ENCODE measurements at regions not wholly inside any gene's neighbourhood (a gene's known extent, or its start where the extent isn't known, plus 50 kb on each side); places are given as distances from the start of the nearest gene placed in this dataset.

GRCh38 chr17:71600137-71600789 lies 520.6 kb upstream of the SOX9 start:
- ATAC-seq (ENCODE audit: low read depth): no peak
- no peaks in the 10 kb centered on the region for H3K27me3 ChIP-seq (replicated peaks in 1 of 4; ENCODE audit: control extremely low read depth in 1 of 4, control insufficient read depth in 3 of 4, insufficient read depth in 4 of 4, low read length in 3 of 4)
- H3K27me3 Mint-ChIP-seq: no peaks in the 10 kb centered on the region
- DNase-seq: no peak
- TF ChIP-seq CTCF (IDR thresholded peaks at IDR 0.05) (no peak), EZH2 (IDR thresholded peaks at IDR 0.05; ENCODE audit: borderline replicate concordance, insufficient read depth, low read depth, low read length, poor library complexity, severe bottlenecking) (no peak)
- H3K4me3 Mint-ChIP-seq: no peak overlapping the region
- WGBS (ENCODE audit: insufficient coverage): 90% methylated on average over 5 of the region's 8 CpGs
- no peak overlapping the region for H3K9ac ChIP-seq (ENCODE audit: low read length)
- POLR2A ChIA-PET: no interaction called here
- no peak overlapping the region for H3K4me2 ChIP-seq (replicated peaks; ENCODE audit: low read depth, low read length, poor library complexity, severe bottlenecking)
- H3K9me3 Mint-ChIP-seq (ENCODE audit: insufficient read depth): peaks cover 2% of the 10 kb centered on the region
- no peaks in the 10 kb centered on the region for H3K4me1 ChIP-seq (ENCODE audit: control insufficient read depth in 2 of 2, insufficient read depth in 2 of 2, low read length in 2 of 2)
- no peak overlapping the region for H3K4me3 ChIP-seq (ENCODE audit: control extremely low read depth in 1 of 5, extremely low read depth in 1 of 5, insufficient read depth in 1 of 5, low read depth in 2 of 5, low read length in 4 of 5)
- CTCF ChIA-PET: no interaction called here
- H4K20me1 ChIP-seq (ENCODE audit: control insufficient read depth, insufficient read depth, low read length, poor library complexity, severe bottlenecking): no peaks in the 10 kb centered on the region
- intact Hi-C loops (cut with micrococcal nuclease): no loop called here
- H3K4me1 Mint-ChIP-seq: no peaks in the 10 kb centered on the region
- H3K36me3 ChIP-seq (replicated peaks in 1 of 2; ENCODE audit: control extremely low read depth in 1 of 2, control insufficient read depth in 1 of 2, extremely low read depth in 1 of 2, insufficient read depth in 2 of 2, low read length in 1 of 2): no peaks in the 10 kb centered on the region
- no peak overlapping the region for H3K27ac ChIP-seq (ENCODE audit: low read length in 2 of 2)
- H3K79me2 ChIP-seq (ENCODE audit: control insufficient read depth, insufficient read depth, low read length): no peaks in the 10 kb centered on the region
- H3K9me3 ChIP-seq (ENCODE audit: control extremely low read depth in 1 of 3, control insufficient read depth in 2 of 3, insufficient read depth in 1 of 3, low read length in 2 of 3): peaks cover 0 to 3% (median 0%) of the 10 kb centered on the region in 3 donors
- H3K27ac Mint-ChIP-seq: no peak overlapping the region
- no peak overlapping the region for H2AFZ ChIP-seq (ENCODE audit: insufficient read depth, low read depth, low read length, poor library complexity, severe bottlenecking)

GRCh38 chr17:71601894-71602504 lies 518.8 kb upstream of the SOX9 start:
- peaks cover 2% of the 10 kb centered on the region for H3K9me3 Mint-ChIP-seq (ENCODE audit: insufficient read depth)
- Histone ChIP-seq H3K79me2 (ENCODE audit: control insufficient read depth, insufficient read depth, low read length) (no peaks in the 10 kb centered on the region), H4K20me1 (ENCODE audit: control insufficient read depth, insufficient read depth, low read length, poor library complexity, severe bottlenecking) (no peaks in the 10 kb centered on the region), H3K36me3 (replicated peaks in 1 of 2; ENCODE audit: control extremely low read depth in 1 of 2, control insufficient read depth in 1 of 2, extremely low read depth in 1 of 2, insufficient read depth in 2 of 2, low read length in 1 of 2) (no peaks in the 10 kb centered on the region), H3K9ac (ENCODE audit: low read length) (no peak overlapping the region), H2AFZ (ENCODE audit: insufficient read depth, low read depth, low read length, poor library complexity, severe bottlenecking) (no peak overlapping the region), H3K4me3 (ENCODE audit: control extremely low read depth in 1 of 5, extremely low read depth in 1 of 5, insufficient read depth in 1 of 5, low read depth in 2 of 5, low read length in 4 of 5) (no peak overlapping the region), H3K9me3 (ENCODE audit: control extremely low read depth in 1 of 3, control insufficient read depth in 2 of 3, insufficient read depth in 1 of 3, low read length in 2 of 3) (peaks cover 0 to 3% (median 2%) of the 10 kb centered on the region in 3 donors), H3K27ac (ENCODE audit: low read length in 2 of 2) (no peak overlapping the region), H3K4me1 (ENCODE audit: control insufficient read depth in 2 of 2, insufficient read depth in 2 of 2, low read length in 2 of 2) (no peaks in the 10 kb centered on the region), H3K27me3 (replicated peaks in 1 of 4; ENCODE audit: control extremely low read depth in 1 of 4, control insufficient read depth in 3 of 4, insufficient read depth in 4 of 4, low read length in 3 of 4) (no peaks in the 10 kb centered on the region), H3K4me2 (replicated peaks; ENCODE audit: low read depth, low read length, poor library complexity, severe bottlenecking) (no peak overlapping the region)
- WGBS (ENCODE audit: insufficient coverage): 94% methylated on average over 3 of the region's 4 CpGs
- H3K4me3 Mint-ChIP-seq: no peak overlapping the region
- ChIA-PET CTCF (no interaction called here), POLR2A (no interaction called here)
- no peak for TF ChIP-seq EZH2 (IDR thresholded peaks at IDR 0.05; ENCODE audit: borderline replicate concordance, insufficient read depth, low read depth, low read length, poor library complexity, severe bottlenecking)
- no peak for TF ChIP-seq CTCF (IDR thresholded peaks at IDR 0.05)
- ATAC-seq (ENCODE audit: low read depth) (no peak), DNase-seq (no peak)
- no peak overlapping the region for H3K27ac Mint-ChIP-seq
- intact Hi-C loops (cut with micrococcal nuclease): no loop called here
- H3K27me3 Mint-ChIP-seq: no peaks in the 10 kb centered on the region
- no peaks in the 10 kb centered on the region for H3K4me1 Mint-ChIP-seq

Measured in B cell (primary cell).